Neural progenitor cell (in vitro differentiated cells): ENCODE measurements at regions not wholly inside any gene's neighbourhood (a gene's known extent, or its start where the extent isn't known, plus 50 kb on each side); places are given as distances from the start of the nearest gene placed in this dataset.
"Not testable (repeated sequence)": the region's sequence is repeated elsewhere in the genome, so short reads cannot be mapped to it uniquely, and the experiment has no call there.

ENCODE experiments used
- DNase-seq: peaks from one replicate; pipeline ENCODE4 v3.0.0-alpha.2; 2016; ENCODE audit warnings: low spot score
- H2AFZ ChIP-seq: fragments of 200-600 bp; sonication (generic); replicated peaks from 2 replicates; pipeline ENCODE4 v1.6.1; 2016; ENCODE audit warnings: antibody characterized with exemption
- H3F3A ChIP-seq: fragments of 200-600 bp; sonication (generic); 2 replicates; pipeline ENCODE4 v1.6.1; 2016; ENCODE audit warnings: antibody characterized with exemption, low read depth
- H3K27ac ChIP-seq: fragments of 200-600 bp; sonication (generic); 2 replicates; pipeline ENCODE4 v1.5.1; 2016; ENCODE audit warnings: mild to moderate bottlenecking
- H3K27me3 ChIP-seq: fragments of 200-600 bp; sonication (generic); 2 replicates; pipeline ENCODE4 v1.6.1; 2016; ENCODE audit warnings: mild to moderate bottlenecking, moderate library complexity
- H3K36me3 ChIP-seq: fragments of 200-600 bp; sonication (generic); 2 replicates; pipeline ENCODE4 v1.5.1; 2016
- H3K4me1 ChIP-seq: fragments of 200-600 bp; sonication (generic); 2 replicates; pipeline ENCODE4 v1.6.1; 2016; ENCODE audit warnings: mixed run types
- H3K4me2 ChIP-seq: fragments of 200-600 bp; sonication (generic); 2 replicates; pipeline ENCODE4 v1.6.1; 2016
- H3K4me3 ChIP-seq: fragments of 200-600 bp; sonication (generic); 2 replicates; pipeline ENCODE4 v1.5.1; 2016
- H3K79me2 ChIP-seq: fragments of 200-600 bp; sonication (generic); 2 replicates; pipeline ENCODE4 v1.6.1; 2016; ENCODE audit warnings: low read depth
- H3K9ac ChIP-seq: fragments of 200-600 bp; sonication (generic); 2 replicates; pipeline ENCODE4 v1.6.1; 2016
- H3K9me3 ChIP-seq: fragments of 200-600 bp; sonication (generic); 2 replicates; pipeline ENCODE4 v1.5.1; 2016; ENCODE audit warnings: low read depth
- H4K20me1 ChIP-seq: fragments of 200-600 bp; sonication (generic); 2 replicates; pipeline ENCODE4 v1.6.1; 2016; ENCODE audit warnings: low read depth
- H3K27ac Mint-ChIP-seq: 3 replicates; pipeline ENCODE4 v1.8.0; 2021; ENCODE audit warnings: mixed read lengths
- H3K27me3 Mint-ChIP-seq: 2 replicates; pipeline ENCODE4 v1.8.0; 2022; ENCODE audit warnings: low read depth, mild to moderate bottlenecking, inconsistent platforms, moderate library complexity, mixed read lengths; ENCODE audit not compliant: insufficient read depth
- H3K36me3 Mint-ChIP-seq: 3 replicates; pipeline ENCODE4 v1.8.0; 2021; ENCODE audit warnings: mixed read lengths
- H3K4me1 Mint-ChIP-seq: 3 replicates; pipeline ENCODE4 v1.8.0; 2021; ENCODE audit warnings: mixed read lengths
- H3K4me3 Mint-ChIP-seq: 3 replicates; pipeline ENCODE4 v1.8.0; 2021; ENCODE audit warnings: mild to moderate bottlenecking, moderate library complexity, mixed read lengths
- H3K9me3 Mint-ChIP-seq: 3 replicates; pipeline ENCODE4 v1.8.0; 2020; ENCODE audit warnings: mixed read lengths

DNA sequence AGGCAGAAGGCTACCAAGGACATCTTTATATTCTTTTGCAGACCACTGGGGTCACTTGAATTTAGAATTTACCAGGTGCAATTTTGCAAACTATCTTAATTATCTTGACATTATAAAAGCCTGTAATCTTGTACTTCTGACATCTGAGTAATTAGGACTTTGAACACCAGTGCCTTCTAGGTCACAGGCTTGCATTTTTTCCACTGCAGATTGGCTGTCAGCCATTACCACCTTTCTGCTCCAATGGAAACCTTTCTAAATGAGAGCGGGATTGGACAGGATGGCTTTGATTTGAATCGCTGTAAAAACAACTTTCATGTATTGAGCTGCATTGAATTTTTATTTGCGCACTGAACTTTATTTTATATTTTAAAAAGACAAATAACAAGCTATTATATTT, 893.3 kb upstream of the TPTE start:
- H3K27ac Mint-ChIP-seq, H3K27ac ChIP-seq, H3K36me3 ChIP-seq, DNase-seq, H3K27me3 Mint-ChIP-seq, H3K4me3 ChIP-seq, H3K36me3 Mint-ChIP-seq, H2AFZ ChIP-seq, H3K79me2 ChIP-seq, H3K9me3 Mint-ChIP-seq, H3K4me1 ChIP-seq, H4K20me1 ChIP-seq, H3F3A ChIP-seq, H3K9me3 ChIP-seq, H3K4me3 Mint-ChIP-seq, H3K4me1 Mint-ChIP-seq, H3K4me2 ChIP-seq, H3K27me3 ChIP-seq, H3K9ac ChIP-seq: not testable (repeated sequence)

GRCh38 chr21:9647409-9647808, 874.0 kb upstream of the TPTE start:
- not testable (repeated sequence) for H3K79me2 ChIP-seq, H3K27ac ChIP-seq, H3K4me3 ChIP-seq, H4K20me1 ChIP-seq, H3K27ac Mint-ChIP-seq, H3K4me1 ChIP-seq, H2AFZ ChIP-seq, H3K27me3 ChIP-seq, H3K9ac ChIP-seq, H3K36me3 Mint-ChIP-seq, DNase-seq, H3K4me1 Mint-ChIP-seq, H3K4me3 Mint-ChIP-seq, H3K4me2 ChIP-seq, H3F3A ChIP-seq, H3K27me3 Mint-ChIP-seq, H3K36me3 ChIP-seq
- peaks cover 24% of the 10 kb centered on the region for H3K9me3 Mint-ChIP-seq
- peaks cover 41% of the 10 kb centered on the region for H3K9me3 ChIP-seq

- not testable (repeated sequence) for H3K27me3 ChIP-seq, H3K9ac ChIP-seq, H3K27ac Mint-ChIP-seq, H3K79me2 ChIP-seq, H3K36me3 Mint-ChIP-seq, H3F3A ChIP-seq, DNase-seq, H3K36me3 ChIP-seq, H3K4me3 Mint-ChIP-seq, H3K4me1 ChIP-seq, H2AFZ ChIP-seq, H3K4me3 ChIP-seq, H4K20me1 ChIP-seq, H3K27ac ChIP-seq, H3K27me3 Mint-ChIP-seq, H3K4me2 ChIP-seq, H3K4me1 Mint-ChIP-seq
- peaks cover 50% of the 10 kb centered on the region for H3K9me3 ChIP-seq
- H3K9me3 Mint-ChIP-seq, result peaks cover 27% of the 10 kb centered on the region
These were observed 873.1 kb upstream of the TPTE start for GRCh38 chr21:9648331-9648730.

DNA sequence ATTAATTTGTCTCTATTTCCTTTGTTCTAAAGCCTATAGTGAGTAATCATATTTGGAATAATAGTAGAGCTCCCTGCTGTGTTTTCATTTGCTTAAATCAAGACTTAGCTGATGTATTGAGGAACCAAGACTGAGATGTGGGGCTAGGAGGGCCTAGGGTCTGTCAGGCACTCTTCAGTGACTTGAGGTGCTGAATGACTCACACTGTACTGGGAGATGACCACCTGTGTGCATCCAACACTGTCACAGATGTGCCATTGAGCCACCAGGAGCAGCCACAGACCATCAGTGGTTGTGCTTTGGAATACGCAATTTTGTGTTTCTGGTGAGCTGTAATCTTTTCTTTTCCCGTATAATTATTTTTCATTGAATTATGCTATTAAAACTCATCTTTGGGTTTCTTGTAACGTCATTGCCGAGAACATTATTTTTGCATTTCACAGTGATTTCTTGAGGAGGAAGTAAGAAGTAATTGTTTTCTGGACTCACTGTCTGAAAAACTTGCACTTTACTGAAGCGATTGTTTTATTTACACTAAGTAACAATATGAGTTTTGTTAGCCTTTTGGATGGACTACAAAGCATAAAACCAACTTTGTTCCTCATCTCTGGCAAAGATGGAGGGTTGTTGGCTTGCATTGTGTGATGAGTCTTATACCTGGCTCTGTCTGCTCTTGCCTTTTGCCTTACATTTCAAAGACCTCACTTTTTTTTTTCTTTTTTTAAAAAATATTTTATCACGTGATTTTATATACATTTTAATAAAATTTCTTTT, 872.2 kb upstream of the TPTE start:
- not testable (repeated sequence) for H2AFZ ChIP-seq, H3K36me3 Mint-ChIP-seq, H4K20me1 ChIP-seq, H3K4me3 Mint-ChIP-seq, H3K79me2 ChIP-seq, H3K36me3 ChIP-seq, H3K4me1 Mint-ChIP-seq, H3K4me3 ChIP-seq, DNase-seq, H3K27ac Mint-ChIP-seq, H3K27me3 ChIP-seq, H3K27me3 Mint-ChIP-seq, H3K9ac ChIP-seq, H3F3A ChIP-seq, H3K4me1 ChIP-seq, H3K27ac ChIP-seq, H3K4me2 ChIP-seq
- peaks cover 27% of the 10 kb centered on the region for H3K9me3 Mint-ChIP-seq
- H3K9me3 ChIP-seq, result peaks cover 58% of the 10 kb centered on the region

- not testable (repeated sequence) for H3K4me3 ChIP-seq, H3K4me2 ChIP-seq, H3K4me1 ChIP-seq, H3K79me2 ChIP-seq, H3K27me3 Mint-ChIP-seq, H3K27me3 ChIP-seq, H3K27ac Mint-ChIP-seq, H3K4me1 Mint-ChIP-seq, H2AFZ ChIP-seq, H3K4me3 Mint-ChIP-seq, H4K20me1 ChIP-seq, DNase-seq, H3F3A ChIP-seq, H3K9ac ChIP-seq, H3K36me3 Mint-ChIP-seq, H3K36me3 ChIP-seq, H3K27ac ChIP-seq
- H3K9me3 Mint-ChIP-seq, result peaks cover 38% of the 10 kb centered on the region
- peaks cover 84% of the 10 kb centered on the region for H3K9me3 ChIP-seq
These were observed 868.6 kb upstream of the TPTE start for GRCh38 chr21:9652819-9653218.

DNA sequence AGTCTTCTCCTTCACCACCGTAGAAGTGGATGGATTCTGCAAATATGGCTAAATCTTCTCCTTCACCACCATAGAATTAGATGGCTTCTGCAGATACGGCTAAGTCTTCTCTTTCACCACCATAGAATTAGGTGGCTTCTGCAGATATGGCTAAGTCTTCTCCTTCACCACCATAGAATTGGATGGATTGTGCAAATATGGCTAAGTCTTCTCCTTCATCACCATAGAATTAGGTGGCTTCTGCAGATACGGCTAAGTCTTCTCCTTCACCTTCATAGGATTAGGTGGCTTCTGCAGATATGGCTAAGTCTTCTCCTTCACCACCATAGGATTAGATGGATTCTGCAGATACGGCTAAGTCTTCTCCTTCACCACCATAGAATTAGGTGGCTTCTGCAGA, 866.2 kb upstream of the TPTE start:
- H3K36me3 Mint-ChIP-seq, H3K27me3 Mint-ChIP-seq, H3K4me3 ChIP-seq, H3F3A ChIP-seq, H3K36me3 ChIP-seq, H3K4me3 Mint-ChIP-seq, H3K4me1 Mint-ChIP-seq, H3K27me3 ChIP-seq, H3K4me2 ChIP-seq, H2AFZ ChIP-seq, H3K9ac ChIP-seq, H3K27ac ChIP-seq, H3K79me2 ChIP-seq, DNase-seq, H4K20me1 ChIP-seq, H3K27ac Mint-ChIP-seq, H3K4me1 ChIP-seq: not testable (repeated sequence)
- H3K9me3 ChIP-seq, result peaks cover 77% of the 10 kb centered on the region
- peaks cover 32% of the 10 kb centered on the region for H3K9me3 Mint-ChIP-seq

DNA sequence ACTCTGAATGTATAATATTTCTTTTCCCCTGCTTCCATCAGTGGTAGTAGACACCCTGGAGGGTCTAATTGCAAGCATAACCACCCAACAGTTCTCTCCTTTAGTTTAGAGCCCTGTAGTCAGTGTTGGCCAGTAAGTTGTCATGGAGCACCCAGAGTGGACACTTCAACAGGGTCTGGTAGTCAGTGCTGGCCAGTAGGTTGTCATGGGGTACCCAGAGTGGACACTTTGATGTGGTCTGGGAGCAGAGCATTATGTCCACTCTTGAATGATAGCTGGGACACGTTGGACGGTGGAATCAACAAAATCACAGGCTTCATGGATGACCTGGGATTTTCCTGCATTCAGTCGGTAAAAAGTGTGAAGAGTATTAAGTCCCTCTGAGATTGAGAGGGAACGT, 864.9 kb upstream of the TPTE start:
- H3K27ac ChIP-seq, H4K20me1 ChIP-seq, H3K4me1 Mint-ChIP-seq, H3K4me3 ChIP-seq, H3K36me3 ChIP-seq, H3K27me3 ChIP-seq, H3K79me2 ChIP-seq, H3K4me3 Mint-ChIP-seq, DNase-seq, H3K27ac Mint-ChIP-seq, H3K27me3 Mint-ChIP-seq, H3K36me3 Mint-ChIP-seq, H3K4me2 ChIP-seq, H3K9ac ChIP-seq, H3F3A ChIP-seq, H2AFZ ChIP-seq, H3K4me1 ChIP-seq: not testable (repeated sequence)
- peaks cover 26% of the 10 kb centered on the region for H3K9me3 Mint-ChIP-seq
- H3K9me3 ChIP-seq, result peaks cover 71% of the 10 kb centered on the region

DNA sequence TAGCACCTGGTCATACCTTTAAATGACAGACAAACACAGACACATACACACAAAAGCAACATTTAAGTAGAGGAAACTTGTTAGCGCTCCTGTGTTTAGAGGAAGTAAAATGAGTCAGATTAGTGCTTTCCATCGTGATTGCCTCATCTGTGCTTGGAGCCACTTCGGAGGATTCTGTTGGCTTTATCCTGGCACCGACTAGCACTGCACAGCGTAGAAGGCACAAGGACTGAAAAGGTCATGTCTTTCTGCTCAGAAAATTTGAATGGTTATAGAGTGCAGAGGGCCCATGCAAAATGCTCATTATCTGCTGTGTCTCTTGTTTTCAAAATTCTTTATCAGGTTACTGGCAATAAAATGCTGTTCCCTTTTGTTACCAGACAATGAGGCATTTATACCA, 863.6 kb upstream of the TPTE start:
- not testable (repeated sequence) for H3K9ac ChIP-seq, H3K4me2 ChIP-seq, H3K27ac ChIP-seq, H3K36me3 Mint-ChIP-seq, H3K4me3 Mint-ChIP-seq, H3K4me1 Mint-ChIP-seq, H2AFZ ChIP-seq, H3K27me3 Mint-ChIP-seq, H3F3A ChIP-seq, H3K4me1 ChIP-seq, H3K36me3 ChIP-seq, H3K27me3 ChIP-seq, H3K4me3 ChIP-seq, H3K27ac Mint-ChIP-seq, DNase-seq, H4K20me1 ChIP-seq, H3K79me2 ChIP-seq
- H3K9me3 ChIP-seq, result peaks cover 58% of the 10 kb centered on the region
- H3K9me3 Mint-ChIP-seq, result peaks cover 24% of the 10 kb centered on the region
